ENCODE measurements at regions not wholly inside any gene's neighbourhood (a gene's known extent, or its start where the extent isn't known, plus 50 kb on each side); places are given as distances from the start of the nearest gene placed in this dataset.

- DNase-seq (no peak), ATAC-seq (ENCODE audit: insufficient read depth, low FRiP score) (no peak)
- Histone ChIP-seq H3K27ac (ENCODE audit: low read depth in 1 of 2, low read length in 1 of 2) (no peak overlapping the region), H3K9me3 (ENCODE audit: control insufficient read depth in 4 of 4, insufficient read depth in 3 of 4, low read length in 3 of 4) (no peaks in the 10 kb centered on the region), H3K4me3 (no peak overlapping the region), H3K27me3 (ENCODE audit: control insufficient read depth in 3 of 3, insufficient read depth in 3 of 3, low read length in 2 of 3) (no peaks in the 10 kb centered on the region), H3K4me1 (ENCODE audit: control insufficient read depth in 5 of 5, insufficient read depth in 5 of 5, low read length in 5 of 5) (peaks cover 0 to 25% (median 5%) of the 10 kb centered on the region in 5 donors), H3K9ac (ENCODE audit: insufficient read depth in 1 of 2, low read length in 2 of 2) (no peak overlapping the region), H3K36me3 (ENCODE audit: control insufficient read depth in 4 of 4, insufficient read depth in 4 of 4, low read length in 4 of 4) (no peaks in the 10 kb centered on the region)
- 85 to 92% methylated on average over 6 of the region's 6 CpGs for WGBS, 2 donors
- no peak for TF ChIP-seq CTCF (IDR thresholded peaks at IDR 0.05; ENCODE audit: control extremely low read depth, extremely low read depth)
These were observed 138.3 kb downstream of the ASB1 start for GRCh38 chr2:238565031-238565430.

DNA sequence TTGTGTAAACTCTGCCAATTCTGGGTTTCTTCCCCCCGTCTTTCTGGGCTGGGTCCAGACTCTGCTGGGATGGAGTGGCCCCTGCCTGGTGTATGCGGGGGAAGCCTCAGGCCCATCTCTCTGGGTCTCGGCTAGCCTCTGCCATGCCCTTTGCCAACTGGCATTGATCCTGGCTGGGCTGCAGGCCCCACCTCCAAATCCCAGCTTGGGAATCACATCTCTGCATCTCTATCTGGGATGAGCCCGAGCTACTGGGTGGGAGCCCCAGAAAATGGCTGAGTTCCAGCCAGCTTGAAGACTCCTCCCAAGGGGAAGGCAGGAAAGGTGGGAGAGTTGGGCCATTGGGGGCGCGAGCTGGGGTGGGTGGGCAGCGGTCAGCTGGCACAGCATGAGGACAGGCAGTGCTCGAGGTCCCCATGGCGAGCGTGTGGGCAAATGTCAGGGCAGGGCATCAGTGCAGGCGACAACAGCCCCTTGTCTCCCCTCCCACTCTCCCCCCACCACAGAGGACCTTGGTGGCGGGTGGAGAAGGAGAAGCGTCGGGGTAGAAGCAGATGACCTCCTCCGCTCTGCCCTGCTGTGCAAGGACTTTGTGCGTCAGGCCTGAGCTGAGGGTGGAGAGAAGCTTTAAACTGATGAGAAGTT lies 139.4 kb downstream of the ASB1 start:
- TF ChIP-seq CTCF (IDR thresholded peaks at IDR 0.05; ENCODE audit: control extremely low read depth, extremely low read depth): no peak
- Histone ChIP-seq H3K36me3 (ENCODE audit: control insufficient read depth in 4 of 4, insufficient read depth in 4 of 4, low read length in 4 of 4) (no peaks in the 10 kb centered on the region), H3K4me1 (ENCODE audit: control insufficient read depth in 5 of 5, insufficient read depth in 5 of 5, low read length in 5 of 5) (peaks cover 0 to 22% (median 5%) of the 10 kb centered on the region in 5 donors), H3K9ac (ENCODE audit: insufficient read depth in 1 of 2, low read length in 2 of 2) (no peak overlapping the region), H3K9me3 (ENCODE audit: control insufficient read depth in 4 of 4, insufficient read depth in 3 of 4, low read length in 3 of 4) (no peaks in the 10 kb centered on the region), H3K27ac (ENCODE audit: low read depth in 1 of 2, low read length in 1 of 2) (no peak overlapping the region), H3K27me3 (ENCODE audit: control insufficient read depth in 3 of 3, insufficient read depth in 3 of 3, low read length in 2 of 3) (no peaks in the 10 kb centered on the region), H3K4me3 (no peak overlapping the region)
- peak in 1 of 3 donors; percentile 29 for DNase-seq
- WGBS, 2 donors: 91 to 93% methylated on average over 16 of the region's 16 CpGs
- ATAC-seq (ENCODE audit: insufficient read depth, low FRiP score): no peak

DNA sequence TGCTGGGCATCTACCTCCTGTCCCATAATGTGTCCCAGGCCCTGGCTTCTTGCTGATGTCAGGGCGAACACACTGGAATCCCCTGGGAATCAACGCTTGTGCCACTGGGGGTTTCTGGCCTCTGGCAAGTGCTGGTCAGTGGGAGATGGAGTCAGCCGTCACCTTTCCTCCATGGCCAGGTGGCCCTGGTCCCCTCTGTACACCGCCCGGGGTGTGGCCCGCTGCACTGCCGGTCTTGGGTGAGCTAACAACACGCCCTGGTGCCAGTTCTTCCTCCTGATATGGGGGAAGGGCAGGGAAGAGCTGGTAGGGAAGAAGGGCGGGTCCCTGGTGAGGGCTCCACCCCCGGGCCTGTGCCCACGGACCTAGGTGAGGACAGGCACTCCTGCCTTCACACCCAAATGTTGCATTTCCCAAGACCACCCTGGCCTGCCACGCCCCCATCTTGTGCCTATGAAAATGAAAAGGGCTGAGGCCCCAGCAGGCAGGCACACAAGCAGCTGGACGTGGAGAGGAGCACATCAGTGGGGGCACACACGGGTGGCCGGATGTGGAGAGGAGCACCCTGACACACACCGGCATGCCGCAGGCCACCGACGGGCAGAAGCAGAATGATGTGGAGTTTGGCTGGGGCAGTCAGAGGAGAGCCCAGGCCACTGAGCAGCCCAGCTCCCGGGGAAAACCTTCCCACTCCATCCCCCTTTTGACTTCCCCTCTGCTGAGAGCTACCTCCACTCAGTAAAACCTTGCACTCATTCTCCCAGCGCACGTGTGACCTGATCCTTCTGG lies 140.5 kb downstream of the ASB1 start:
- Histone ChIP-seq H3K9me3 (ENCODE audit: control insufficient read depth in 4 of 4, insufficient read depth in 3 of 4, low read length in 3 of 4) (no peaks in the 10 kb centered on the region), H3K4me3 (no peak overlapping the region), H3K9ac (ENCODE audit: insufficient read depth in 1 of 2, low read length in 2 of 2) (no peak overlapping the region), H3K27me3 (ENCODE audit: control insufficient read depth in 3 of 3, insufficient read depth in 3 of 3, low read length in 2 of 3) (no peaks in the 10 kb centered on the region), H3K27ac (ENCODE audit: low read depth in 1 of 2, low read length in 1 of 2) (no peak overlapping the region), H3K4me1 (ENCODE audit: control insufficient read depth in 5 of 5, insufficient read depth in 5 of 5, low read length in 5 of 5) (peaks cover 0 to 28% (median 5%) of the 10 kb centered on the region in 5 donors), H3K36me3 (ENCODE audit: control insufficient read depth in 4 of 4, insufficient read depth in 4 of 4, low read length in 4 of 4) (no peaks in the 10 kb centered on the region)
- no peak for DNase-seq
- no peak for ATAC-seq (ENCODE audit: insufficient read depth, low FRiP score)
- WGBS, 2 donors: 81 to 82% methylated on average over 22 of the region's 22 CpGs
- TF ChIP-seq CTCF (IDR thresholded peaks at IDR 0.05; ENCODE audit: control extremely low read depth, extremely low read depth): no peak
